Stimulated activated CD4-positive, alpha-beta T cell treated with anti-CD3 and anti-CD28 coated beads, Interleukin-4, amount 100 ng/mL, for 4 hours (primary cell): ENCODE measurements at regions not wholly inside any gene's neighbourhood (a gene's known extent, or its start where the extent isn't known, plus 50 kb on each side); places are given as distances from the start of the nearest gene placed in this dataset.
A peak's percentile ranks its signal among the peaks of the same experiment; 100 is the strongest.

Source experiments
- DNase-seq, 2 experiments: peaks; one replicate each; pipeline ENCODE4 v3.0.0-alpha.2; 2020

DNA sequence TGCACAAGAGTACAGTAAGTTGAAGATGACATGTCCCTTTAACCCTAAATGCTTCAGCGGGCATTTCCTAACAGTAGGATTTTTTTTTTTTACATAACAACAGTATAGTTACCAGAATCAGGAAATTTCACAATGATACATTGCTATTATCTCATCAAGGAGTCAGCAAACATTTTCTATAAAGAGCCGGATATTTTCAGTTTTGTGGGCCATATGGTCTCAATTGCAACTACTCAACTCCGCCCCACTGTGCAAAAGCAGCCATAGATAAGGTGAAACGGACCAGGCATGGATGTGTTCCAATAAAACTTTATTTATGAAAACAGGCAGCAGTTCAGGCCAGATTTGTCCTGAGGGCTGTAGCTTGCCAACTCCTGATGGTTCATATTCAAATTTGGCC, 130.6 kb downstream of the SMAD6 start:
- DNase-seq: no peak

DNA sequence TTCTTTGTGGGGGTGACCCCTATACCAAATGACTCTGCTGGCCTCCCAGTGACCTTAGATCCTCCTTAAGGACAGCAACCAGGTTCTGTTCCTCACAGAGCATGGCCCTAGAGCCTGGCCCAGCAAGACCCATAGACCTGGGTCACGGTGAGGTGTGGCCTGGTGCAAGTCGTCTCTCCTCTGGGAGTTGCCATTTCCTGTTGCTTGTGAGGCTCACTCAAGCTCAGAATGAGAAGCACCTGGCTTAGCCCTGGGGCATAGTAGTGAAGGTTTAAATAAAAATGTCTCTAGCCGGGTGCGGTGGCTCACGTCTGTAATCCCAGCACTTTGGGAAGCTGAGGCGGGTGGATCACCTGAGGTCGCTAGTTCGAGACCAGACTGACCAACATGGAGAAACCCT, 131.3 kb downstream of the SMAD6 start:
- DNase-seq: no peak

DNA sequence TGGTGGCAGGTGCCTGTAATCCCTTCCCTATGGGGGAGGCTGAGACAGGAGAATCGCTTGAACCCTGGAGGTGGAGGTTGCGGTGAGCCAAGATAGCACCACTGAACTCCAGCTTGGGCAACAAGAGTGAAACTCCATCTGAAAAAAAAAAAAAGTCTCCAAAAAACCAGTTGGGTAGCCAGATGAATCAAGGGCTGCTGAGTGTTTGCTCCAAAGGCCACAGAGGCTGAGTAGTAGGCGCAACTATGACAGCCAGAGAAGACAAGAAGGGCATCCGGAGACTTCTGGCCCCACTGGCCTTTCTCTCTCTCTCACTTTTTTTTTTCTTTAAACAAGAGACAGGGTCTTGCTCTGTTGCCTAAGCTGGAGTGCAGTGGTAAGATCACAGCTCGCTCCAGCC, 131.8 kb downstream of the SMAD6 start:
- DNase-seq: no peak

DNA sequence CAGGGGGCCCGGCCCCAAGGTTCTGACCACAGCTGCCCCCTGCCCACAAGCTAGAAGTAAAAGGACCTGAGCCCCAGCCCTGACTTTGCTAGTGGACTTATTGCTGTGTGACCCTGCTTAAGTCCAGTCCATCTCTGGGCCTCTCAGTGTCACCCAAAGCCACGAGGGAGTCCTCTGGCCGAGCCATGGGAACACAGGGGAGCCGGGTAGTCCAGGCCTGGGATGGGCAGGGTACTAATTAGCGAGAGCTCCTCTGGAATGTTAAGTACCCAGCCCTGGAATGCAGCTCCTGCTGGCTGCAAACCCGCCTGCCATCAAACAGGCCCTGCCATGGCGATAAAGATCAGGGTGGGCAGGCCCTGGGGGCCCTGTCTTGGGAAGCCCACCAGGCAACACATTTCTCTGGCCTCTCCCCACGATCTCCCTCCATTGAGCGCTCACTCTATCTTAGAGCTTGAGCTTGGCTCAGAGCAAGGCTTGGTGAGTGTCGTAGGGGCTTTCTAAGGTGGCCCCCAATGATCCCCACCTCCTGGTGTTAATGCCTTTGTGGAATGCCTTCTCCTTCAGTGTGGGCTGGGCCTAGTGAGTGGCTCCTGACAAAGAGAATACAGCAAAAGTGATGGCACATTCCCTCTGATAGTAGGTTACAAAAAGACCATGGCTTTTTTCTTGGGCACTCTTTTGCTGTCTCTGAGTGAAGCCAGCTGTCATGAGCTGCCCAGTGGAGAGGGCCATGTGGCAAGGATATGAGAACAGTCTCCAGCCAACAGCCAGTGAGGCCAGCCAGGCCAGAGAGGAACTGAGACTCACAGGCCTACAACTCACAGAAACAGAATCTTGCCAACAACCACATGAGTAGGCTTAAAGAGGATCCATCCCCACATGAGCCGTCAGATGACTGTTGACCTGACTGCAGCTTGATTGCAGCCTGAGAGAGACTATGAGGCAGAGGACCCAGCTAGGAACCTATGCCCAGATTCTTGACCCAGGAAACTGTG, 133.1 kb downstream of the SMAD6 start:
- DNase-seq: no peak

DNA sequence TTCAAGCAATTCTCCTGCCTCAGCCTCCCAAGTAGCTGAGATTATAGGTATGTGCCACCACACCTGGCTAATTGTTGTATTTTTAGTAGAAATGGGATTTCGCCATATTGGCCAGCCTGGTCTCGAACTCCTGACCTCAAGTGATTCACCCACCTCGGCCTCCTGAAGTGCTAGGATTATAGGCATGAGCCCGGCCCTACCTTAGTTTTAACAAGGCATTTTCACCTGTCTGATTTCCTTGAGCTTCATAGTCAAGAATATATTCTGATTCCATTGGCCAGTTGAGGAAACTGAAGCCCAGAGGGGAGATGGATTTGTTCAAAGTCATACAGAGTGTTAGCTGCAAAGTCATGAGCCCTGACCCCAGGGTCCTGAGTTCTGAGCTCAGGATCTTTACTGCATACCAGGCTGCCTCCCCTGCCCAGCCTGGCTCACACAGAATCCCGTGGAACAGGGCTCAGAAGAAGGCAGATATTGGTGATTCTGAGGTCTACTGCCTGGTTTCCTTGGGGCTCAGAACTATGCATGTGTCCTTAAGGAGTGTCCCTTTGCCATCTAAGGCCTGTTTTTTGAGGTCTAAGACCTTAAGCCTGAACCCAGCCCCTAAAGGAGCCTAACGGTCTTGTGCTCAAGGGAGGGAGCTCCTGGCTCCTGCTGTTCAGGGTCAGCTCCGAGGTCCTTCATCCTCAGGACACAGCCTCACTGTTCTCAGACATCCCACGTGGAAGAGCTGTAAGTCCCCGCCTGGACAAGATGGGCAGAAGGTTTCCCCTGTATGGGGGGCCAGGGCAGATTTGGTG, 134.4 kb downstream of the SMAD6 start:
- DNase-seq: no peak

DNA sequence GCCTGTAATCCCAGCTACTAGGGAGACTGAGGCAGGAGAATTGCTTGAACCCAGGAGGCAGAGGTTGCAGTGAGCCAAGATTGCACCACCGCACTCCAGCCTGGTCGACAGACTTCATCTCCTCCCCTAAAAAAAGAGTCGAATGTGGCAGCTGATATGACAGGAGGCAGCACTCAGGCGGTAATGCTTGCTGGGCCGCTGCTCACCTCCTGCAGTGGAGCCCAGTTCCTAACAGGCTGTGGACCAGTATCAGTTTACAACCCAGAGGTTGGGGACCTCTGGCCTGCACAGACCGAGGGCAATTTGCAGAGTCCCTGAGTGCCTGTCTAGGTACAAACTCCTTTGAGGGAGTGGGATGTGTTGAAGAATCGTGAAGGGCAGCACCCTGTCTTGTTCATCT, 136.2 kb downstream of the SMAD6 start:
- no peak for DNase-seq

DNA sequence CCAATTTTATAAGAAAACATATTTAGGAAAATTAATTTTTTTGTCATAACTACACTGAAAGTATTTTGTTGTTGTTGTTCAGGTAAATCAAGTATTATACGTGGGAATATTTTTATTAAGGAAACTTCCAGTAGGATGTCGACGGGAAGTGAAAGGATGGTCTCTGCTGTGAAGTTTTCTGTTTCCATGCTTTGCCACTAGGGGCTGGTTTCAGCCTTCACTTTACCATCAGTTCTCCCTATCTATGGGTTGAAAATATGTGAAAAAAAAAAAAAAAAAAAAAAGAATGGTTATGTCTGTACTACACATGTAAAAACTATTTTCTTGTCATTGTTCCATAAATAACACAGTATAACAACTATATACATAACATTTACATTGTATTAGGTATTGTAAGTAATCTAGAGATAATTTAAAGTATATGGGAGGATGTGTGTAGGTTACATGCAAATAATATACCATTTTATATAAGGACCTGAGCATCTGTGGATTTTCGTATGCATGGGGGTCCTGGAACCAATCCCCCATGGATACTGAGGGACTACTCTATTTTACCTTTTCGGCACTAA, 136.7 kb downstream of the SMAD6 start:
- DNase-seq: no peak

DNA sequence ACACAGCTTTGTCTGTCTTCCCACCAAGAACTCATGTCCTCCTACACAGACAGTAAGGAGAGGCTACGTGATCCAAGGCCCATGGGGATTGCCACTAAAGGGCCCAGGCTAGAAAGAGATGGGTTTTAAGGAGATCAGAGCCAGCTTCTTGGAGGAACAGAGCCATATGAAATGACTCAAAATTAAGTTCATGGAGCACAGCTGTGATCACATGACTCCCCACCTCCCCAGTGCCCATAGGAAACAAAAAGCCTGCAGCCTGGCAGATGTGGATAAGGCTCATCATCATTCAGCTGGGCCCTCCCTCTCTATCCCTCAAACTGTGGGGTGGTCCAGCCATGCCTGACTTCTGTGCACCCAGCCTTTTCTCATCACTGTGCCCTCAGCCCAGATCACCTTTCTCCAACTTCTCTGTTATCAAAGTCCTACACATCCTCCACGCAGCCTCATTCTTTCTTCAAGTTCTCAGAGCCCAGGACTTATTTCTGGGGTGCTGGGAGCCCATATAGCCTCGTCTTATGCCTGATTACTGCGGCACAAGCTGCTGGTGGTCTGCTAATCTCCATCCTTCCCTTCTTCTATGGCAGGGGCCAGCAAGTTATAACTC, 137.6 kb downstream of the SMAD6 start:
- no peak for DNase-seq

DNA sequence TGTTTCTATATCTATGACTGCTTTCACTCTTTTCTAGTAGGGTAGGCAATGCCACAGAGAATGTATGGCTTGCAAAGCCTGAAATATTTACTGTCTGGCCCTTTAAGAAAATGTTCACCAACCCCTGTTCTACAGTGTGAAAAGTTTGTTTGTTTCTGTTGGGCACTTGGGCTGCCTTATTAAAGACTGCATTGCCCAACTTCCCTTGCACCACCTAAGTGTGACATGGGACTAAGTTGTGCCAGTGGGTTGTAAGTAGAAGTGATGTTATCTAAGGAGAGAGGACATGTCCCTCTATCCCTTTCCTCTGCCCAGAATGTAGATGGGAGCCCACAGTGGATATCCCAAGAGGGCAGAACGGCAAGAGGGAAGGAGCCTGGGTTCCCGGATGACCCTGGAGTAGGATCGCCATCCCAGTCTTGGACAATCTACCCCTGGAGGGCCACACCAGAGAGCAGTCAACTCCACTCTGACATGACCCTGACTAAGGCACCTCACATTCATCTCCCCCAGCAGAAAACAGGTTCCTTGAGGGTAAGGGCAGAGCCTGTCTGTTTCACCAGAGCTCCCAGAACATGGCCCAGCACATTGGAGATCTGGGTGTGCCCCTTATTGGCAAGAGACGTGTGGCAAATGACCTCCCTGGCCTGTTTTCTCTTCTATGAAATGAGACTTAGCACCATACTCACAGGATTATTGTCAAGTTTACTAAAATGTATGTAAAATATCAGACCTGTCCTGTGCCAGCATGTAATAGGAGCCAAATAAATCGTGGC, 138.8 kb downstream of the SMAD6 start:
- DNase-seq: no peak

DNA sequence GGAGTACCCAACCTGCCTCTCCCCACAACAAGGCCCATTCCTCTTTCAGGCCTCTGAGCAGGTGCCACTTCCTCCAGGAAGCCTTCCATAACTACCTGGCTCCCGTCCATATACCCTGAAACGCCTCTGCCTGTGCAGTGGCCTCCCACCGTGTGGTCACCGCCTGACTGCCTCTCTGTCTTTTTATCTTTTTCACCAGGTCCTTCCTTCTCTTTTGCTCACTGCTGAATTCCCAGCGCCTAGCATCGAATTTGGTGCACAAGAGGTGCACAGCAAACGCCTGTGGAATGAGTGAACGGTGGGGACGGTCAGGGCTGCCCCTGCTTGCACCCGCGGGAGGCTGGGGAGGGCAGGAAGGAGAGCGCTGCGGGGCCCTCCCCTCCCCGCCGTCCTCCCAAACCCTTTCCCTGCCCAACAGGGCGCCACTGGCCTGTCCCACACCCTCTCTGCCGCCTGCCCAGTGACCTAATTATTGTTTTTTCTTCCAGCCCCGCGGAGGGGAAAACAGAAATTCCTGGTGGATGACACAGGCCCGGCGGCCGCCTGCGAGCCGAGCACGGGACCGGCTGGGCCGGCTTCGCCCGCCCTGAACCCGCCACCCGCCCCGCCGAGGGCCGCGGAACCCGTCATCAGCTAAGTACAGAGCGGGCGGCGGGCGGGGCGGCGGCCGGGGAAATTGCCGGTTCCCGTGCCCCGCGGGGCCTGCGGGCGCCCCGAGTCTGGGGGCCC, 140.1 kb downstream of the SMAD6 start:
- peak in 1 of 2 experiments; percentile 12 for DNase-seq

DNA sequence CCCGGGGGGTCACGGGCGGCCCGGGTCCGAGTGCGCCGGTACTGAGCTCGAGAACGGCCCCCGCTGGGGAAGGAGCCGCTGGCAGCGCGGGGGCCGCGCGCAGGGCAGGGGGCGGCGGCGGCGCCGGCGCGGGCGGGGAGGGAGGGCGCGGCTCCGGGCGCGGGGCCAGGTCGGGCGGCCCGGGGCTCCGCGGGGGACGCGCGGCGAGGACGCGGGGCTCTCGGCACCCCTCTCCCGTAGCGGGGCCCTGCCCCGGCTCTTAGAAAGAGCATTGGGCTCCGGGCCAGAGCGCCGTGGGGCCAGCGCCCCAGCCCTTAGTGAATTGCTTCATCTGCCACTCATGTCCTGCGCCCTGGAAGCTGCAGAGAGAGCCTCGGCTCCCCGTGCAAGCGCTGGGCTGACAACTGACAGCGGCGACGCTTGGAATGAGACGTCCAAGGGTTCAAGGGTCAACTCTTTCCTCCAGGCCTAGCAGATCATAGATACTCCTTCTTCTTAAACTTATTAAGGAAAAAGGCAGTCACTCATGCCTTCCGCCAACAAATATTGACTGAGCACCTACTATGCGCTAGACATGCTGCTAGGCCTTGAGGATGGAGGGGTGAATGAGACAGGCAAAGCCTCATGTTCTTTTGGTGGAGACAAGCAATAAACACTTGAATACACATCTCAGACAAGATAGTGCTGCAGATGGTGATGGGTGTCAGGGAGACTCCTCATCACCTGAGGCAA, 140.8 kb downstream of the SMAD6 start:
- DNase-seq: peak in 1 of 2 experiments; percentile 5

DNA sequence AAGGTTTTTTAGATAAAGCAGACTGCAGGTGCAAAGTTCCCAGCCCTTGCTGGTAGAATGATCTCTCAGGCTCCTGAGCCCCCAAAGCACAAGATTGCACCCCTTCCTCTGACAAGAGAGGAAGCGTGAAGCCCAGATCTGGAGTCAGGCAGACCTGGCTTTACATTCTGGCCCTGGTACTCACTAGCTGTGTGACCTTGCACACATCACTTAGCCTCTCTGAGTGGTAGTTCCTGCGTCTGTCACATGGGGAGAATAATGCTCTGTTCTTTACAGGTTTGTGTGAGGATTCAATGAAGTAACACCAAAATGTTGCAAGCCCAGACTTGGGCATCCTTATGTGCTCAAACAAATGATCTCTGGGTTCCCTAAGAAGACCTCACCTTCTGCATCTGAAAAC, 141.5 kb downstream of the SMAD6 start:
- DNase-seq: no peak

DNA sequence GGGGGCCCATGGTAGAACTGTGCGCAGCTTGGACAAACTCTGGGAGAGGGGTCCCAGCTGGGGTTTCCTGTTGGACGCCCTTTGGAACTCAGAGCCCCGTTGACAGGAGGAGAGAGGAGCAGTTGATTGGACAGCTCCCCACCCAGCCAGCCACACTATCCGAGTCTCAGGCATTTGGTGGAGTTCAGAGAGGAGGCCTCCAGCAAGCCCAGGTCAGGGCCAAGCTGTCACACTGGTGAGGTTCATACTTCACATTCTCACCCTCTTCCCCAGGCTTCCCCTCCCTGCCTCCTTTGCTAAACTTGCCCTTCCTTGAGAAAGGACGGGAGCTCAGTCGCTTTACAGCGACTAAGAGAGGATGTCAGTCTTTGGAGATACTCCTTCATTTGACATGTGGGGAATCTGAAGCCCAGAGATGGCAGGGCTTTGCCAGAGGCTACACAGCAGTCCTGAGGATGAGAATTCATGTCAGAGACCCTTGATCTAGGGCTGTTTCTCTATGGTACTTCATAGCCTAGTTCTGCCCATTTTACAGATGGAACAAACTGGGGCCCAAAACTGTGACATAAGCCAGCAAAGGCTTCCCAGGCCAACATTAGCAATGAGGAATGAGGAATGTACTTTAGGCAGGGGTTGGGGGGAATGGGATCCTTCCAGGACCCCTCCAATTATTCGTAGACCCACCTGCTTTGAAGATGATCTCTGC, 142.2 kb downstream of the SMAD6 start:
- no peak for DNase-seq

DNA sequence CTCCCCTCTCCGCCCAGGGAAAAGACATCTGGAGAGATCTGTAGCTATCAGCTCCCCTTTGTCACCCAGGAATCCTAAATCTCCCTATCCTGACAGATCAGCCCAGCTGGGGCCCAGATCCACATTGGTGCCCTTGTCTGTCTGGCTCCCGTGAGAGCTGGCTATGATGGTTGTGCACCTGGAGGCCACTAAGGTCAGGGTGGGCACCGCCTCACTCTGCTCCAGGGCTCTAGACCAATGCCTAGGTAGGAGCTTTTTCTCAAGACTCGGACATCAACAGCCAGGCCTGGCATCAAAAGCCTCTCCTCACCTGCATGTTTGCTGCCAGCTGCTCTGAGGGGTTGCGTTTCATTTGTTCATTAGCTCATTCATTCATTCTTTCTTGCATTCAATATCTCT, 142.7 kb downstream of the SMAD6 start:
- DNase-seq: no peak

DNA sequence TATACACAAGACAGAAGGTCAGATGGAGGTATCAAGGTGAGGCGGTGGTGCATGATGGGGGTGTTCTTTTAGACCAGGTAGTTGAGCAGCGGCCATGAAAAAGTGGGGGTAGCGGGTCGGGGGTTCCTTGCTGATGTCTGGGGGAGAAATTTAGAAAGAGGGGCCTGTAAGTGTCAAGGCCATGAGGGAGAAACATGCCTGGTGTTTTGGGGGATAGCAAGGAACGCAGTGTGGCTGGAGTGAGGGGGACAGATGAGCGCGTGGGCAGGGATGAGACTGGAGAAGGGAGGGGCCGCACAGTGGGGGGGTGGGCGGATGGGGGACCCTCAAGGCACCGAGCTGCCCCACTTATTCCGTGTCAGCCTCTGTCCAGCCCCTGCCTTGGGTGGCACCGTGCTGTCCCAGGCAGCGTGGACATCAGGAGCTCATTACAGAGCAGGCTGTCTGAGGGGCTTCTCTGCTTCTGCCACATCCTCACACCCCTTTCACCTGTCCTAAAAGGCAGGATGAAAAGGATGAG, 143.3 kb downstream of the SMAD6 start:
- DNase-seq: no peak

DNA sequence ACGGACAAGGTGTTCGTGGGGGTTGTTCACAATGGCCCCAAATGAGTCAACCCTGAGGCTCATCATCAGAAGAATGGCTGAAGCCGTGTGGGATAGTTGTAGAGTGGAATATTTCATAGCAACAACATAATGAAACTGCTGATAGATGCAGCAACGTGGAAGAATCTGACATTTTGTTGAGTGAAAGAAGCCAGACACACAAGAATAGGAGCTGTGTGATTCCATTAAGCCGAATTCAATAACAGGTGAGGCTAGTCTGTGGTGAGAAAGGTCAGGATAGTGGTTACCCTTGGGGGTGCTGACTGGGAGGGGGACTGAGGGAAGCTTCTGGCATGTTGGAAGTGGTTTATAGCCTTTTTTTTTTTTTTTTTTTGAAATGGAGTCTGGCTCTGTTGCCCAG, 144.0 kb downstream of the SMAD6 start:
- no peak for DNase-seq

DNA sequence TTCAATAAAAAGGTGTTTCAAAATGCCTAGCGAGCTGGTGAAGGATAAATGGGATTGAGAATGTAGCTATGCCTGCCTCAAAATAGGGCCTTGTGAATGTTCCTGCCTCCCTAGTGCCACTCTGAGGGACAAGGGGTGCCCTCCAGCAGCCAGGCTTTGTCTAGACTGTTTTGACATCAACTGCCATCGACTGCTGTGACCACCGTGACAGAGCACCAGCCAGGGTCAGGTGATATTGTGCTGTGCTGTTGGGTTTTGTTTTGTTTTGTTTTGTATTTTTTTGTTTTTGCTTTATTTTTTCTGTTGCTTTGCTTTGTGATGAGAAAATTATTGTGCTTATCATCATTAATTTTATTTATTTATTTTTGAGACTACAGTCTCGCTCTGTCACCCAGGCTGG, 144.8 kb downstream of the SMAD6 start:
- no peak for DNase-seq

DNA sequence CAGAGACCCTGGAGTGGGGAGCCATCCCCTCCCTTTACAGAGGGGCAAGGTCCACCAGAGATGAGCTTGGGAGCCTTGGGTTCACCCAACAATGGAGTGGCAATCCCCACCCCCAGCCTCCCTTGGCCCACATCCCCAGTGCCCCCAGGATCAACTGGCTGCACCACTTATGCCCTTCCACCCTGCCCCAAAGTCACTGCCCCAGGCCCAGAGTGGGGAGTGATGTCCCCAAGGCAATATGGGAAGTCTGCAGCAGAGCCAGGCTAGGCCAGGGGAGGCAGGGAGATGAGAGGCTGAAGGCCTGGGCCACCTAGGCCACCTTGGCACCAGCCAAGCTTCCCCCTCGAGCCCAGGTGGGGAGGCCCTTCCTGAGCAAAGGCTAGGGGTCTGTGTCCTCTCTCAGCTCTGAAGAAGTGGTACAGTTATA, 145.5 kb downstream of the SMAD6 start:
- DNase-seq: no peak

DNA sequence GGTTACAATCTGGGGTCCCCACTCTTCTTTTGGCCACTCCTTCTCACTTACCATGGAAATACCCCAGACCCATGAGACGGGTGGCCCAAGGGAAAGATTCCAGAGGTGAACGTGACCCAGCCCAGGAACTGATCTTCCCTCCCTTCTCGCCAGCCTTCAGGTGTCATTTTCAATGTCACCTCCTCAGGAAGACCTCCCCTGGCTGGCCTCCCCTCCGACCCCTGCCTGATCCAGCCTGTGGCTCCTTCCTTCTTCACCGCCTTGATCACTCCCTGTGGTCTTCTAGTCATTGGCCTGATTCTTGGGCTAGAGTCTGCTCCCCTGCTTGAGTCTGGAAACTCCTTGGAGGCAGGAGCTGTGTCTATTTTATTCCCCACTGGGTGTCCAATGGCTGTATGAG, 146.1 kb downstream of the SMAD6 start:
- no peak for DNase-seq
